ENCODE measurements at regions not wholly inside any gene's neighbourhood (a gene's known extent, or its start where the extent isn't known, plus 50 kb on each side); places are given as distances from the start of the nearest gene placed in this dataset.

DNA sequence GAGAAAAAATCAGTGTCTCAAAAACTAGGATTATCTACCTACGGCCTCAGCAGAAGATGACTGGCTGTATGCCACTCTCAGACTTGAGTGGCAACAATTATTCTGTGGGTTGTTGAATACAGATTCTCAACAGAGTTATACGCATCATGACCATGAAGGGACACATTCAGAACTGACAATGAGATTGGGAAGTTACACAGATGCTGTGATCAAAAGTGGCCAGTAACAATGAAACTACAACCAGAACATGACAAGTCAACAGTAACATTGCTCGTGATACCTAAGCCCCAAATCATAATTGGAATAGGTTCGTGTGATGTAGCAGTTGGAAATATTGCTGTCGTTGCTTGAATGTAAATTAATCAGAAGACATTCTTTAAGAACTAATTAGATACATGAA lies 957.5 kb upstream of the CDH9 start:
- Histone ChIP-seq H3K9me2 (ENCODE audit: insufficient read depth, low read length) (no peaks in the 10 kb centered on the region), H2AFZ (ENCODE audit: low read length) (no peak overlapping the region)

GRCh38 chr5:27978322-27978721 lies 939.9 kb upstream of the CDH9 start:
- no peak overlapping the region for H3K4me3 ChIP-seq (ENCODE audit: low read depth, low read length, poor library complexity, severe bottlenecking)
- no TSS peak for BruUV-seq (replicated peaks)
- CTCF ChIA-PET (ENCODE audit: unreplicated experiment): no interaction called here
- POLR2A ChIA-PET: no interaction called here
- DNase-seq (ENCODE audit: low spot score): no peak
- H3K4me1 ChIP-seq (ENCODE audit: insufficient read depth, low read length, poor library complexity, severe bottlenecking): no peaks in the 10 kb centered on the region
- TF ChIP-seq EZH2phosphoT487 (IDR thresholded peaks at IDR 0.05; ENCODE audit: borderline replicate concordance, low read depth, low read length) (no peak), CTCF (conservative IDR thresholded peaks at IDR 0.05; ENCODE audit: low read length) (no peak)
- H3K9me3 ChIP-seq (ENCODE audit: low read length): 0 out of 2 replicates have a peak, but pooled peaks cover 14% of the 10 kb centered on the region
- no peak overlapping the region for H3K4me2 ChIP-seq (ENCODE audit: low read length)
- H3K36me3 ChIP-seq (ENCODE audit: insufficient read depth, low read length): no peaks in the 10 kb centered on the region
- intact Hi-C loops (cut with micrococcal nuclease; ENCODE audit: unreplicated experiment): no loop called here
- no peak overlapping the region for H3K27ac ChIP-seq (ENCODE audit: low read depth, low read length, poor library complexity, severe bottlenecking)
- no peaks in the 10 kb centered on the region for H4K20me1 ChIP-seq (ENCODE audit: insufficient read depth, low read length)
- H2AFZ ChIP-seq (ENCODE audit: low read length): no peak overlapping the region
- no peaks in the 10 kb centered on the region for H3K79me2 ChIP-seq (ENCODE audit: insufficient read depth, low read depth, low read length)
- H3K9me2 ChIP-seq (ENCODE audit: insufficient read depth, low read length): no peaks in the 10 kb centered on the region

More for the DNA sequence above, 957.5 kb upstream of the CDH9 start:
- intact Hi-C loops (cut with micrococcal nuclease; ENCODE audit: unreplicated experiment): no loop called here
- H3K4me3 ChIP-seq (ENCODE audit: low read depth, low read length, poor library complexity, severe bottlenecking): no peak overlapping the region
- H3K9me3 ChIP-seq (ENCODE audit: low read length): no peaks in the 10 kb centered on the region
- ChIA-PET CTCF (ENCODE audit: unreplicated experiment) (no interaction called here), POLR2A (no interaction called here)
- no TSS peak for BruUV-seq (replicated peaks)
- no peaks in the 10 kb centered on the region for H3K4me1 ChIP-seq (ENCODE audit: insufficient read depth, low read length, poor library complexity, severe bottlenecking)
- H3K79me2 ChIP-seq (ENCODE audit: insufficient read depth, low read depth, low read length): no peaks in the 10 kb centered on the region
- no peaks in the 10 kb centered on the region for H3K36me3 ChIP-seq (ENCODE audit: insufficient read depth, low read length)
- no peak for TF ChIP-seq CTCF (conservative IDR thresholded peaks at IDR 0.05; ENCODE audit: low read length)
- no peak for TF ChIP-seq EZH2phosphoT487 (IDR thresholded peaks at IDR 0.05; ENCODE audit: borderline replicate concordance, low read depth, low read length)
- DNase-seq (ENCODE audit: low spot score): no peak
- H4K20me1 ChIP-seq (ENCODE audit: insufficient read depth, low read length): no peaks in the 10 kb centered on the region
- H3K27ac ChIP-seq (ENCODE audit: low read depth, low read length, poor library complexity, severe bottlenecking): no peak overlapping the region
- no peak overlapping the region for H3K4me2 ChIP-seq (ENCODE audit: low read length)

- no peak for DNase-seq (ENCODE audit: low spot score)
- Histone ChIP-seq H3K9me2 (ENCODE audit: insufficient read depth, low read length) (no peaks in the 10 kb centered on the region), H2AFZ (ENCODE audit: low read length) (no peak overlapping the region), H3K4me1 (ENCODE audit: insufficient read depth, low read length, poor library complexity, severe bottlenecking) (no peaks in the 10 kb centered on the region), H3K9me3 (ENCODE audit: low read length) (0 out of 2 replicates have a peak, but pooled peaks cover 6% of the 10 kb centered on the region), H4K20me1 (ENCODE audit: insufficient read depth, low read length) (no peaks in the 10 kb centered on the region), H3K79me2 (ENCODE audit: insufficient read depth, low read depth, low read length) (no peaks in the 10 kb centered on the region), H3K4me3 (ENCODE audit: low read depth, low read length, poor library complexity, severe bottlenecking) (no peak overlapping the region), H3K4me2 (ENCODE audit: low read length) (no peak overlapping the region), H3K36me3 (ENCODE audit: insufficient read depth, low read length) (no peaks in the 10 kb centered on the region), H3K27ac (ENCODE audit: low read depth, low read length, poor library complexity, severe bottlenecking) (no peak overlapping the region)
- POLR2A ChIA-PET: no interaction called here
- no TSS peak for BruUV-seq (replicated peaks)
- no peak for TF ChIP-seq EZH2phosphoT487 (IDR thresholded peaks at IDR 0.05; ENCODE audit: borderline replicate concordance, low read depth, low read length)
- no peak for TF ChIP-seq CTCF (conservative IDR thresholded peaks at IDR 0.05; ENCODE audit: low read length)
- intact Hi-C loops (cut with micrococcal nuclease; ENCODE audit: unreplicated experiment): no loop called here
- CTCF ChIA-PET (ENCODE audit: unreplicated experiment): no interaction called here
These were observed 930.8 kb upstream of the CDH9 start for GRCh38 chr5:27969157-27969556.

Data from OCI-LY7 (cell line).